ENCODE measurements at regions not wholly inside any gene's neighbourhood (a gene's known extent, or its start where the extent isn't known, plus 50 kb on each side); places are given as distances from the start of the nearest gene placed in this dataset.
"Not testable (repeated sequence)": the region's sequence is repeated elsewhere in the genome, so short reads cannot be mapped to it uniquely, and the experiment has no call there.

- peaks cover 31% of the 10 kb centered on the region for H3K4me1 Mint-ChIP-seq
- no peaks in the 10 kb centered on the region for H3K36me3 Mint-ChIP-seq (ENCODE audit: low read depth)
- H3K4me3 Mint-ChIP-seq = peak overlapping the region in 1 of 3 experiments; percentile 0
- H3K27ac Mint-ChIP-seq = peak overlapping the region; percentile 13 to 41 (median 34)
- TF ChIP-seq, protein P1, sequence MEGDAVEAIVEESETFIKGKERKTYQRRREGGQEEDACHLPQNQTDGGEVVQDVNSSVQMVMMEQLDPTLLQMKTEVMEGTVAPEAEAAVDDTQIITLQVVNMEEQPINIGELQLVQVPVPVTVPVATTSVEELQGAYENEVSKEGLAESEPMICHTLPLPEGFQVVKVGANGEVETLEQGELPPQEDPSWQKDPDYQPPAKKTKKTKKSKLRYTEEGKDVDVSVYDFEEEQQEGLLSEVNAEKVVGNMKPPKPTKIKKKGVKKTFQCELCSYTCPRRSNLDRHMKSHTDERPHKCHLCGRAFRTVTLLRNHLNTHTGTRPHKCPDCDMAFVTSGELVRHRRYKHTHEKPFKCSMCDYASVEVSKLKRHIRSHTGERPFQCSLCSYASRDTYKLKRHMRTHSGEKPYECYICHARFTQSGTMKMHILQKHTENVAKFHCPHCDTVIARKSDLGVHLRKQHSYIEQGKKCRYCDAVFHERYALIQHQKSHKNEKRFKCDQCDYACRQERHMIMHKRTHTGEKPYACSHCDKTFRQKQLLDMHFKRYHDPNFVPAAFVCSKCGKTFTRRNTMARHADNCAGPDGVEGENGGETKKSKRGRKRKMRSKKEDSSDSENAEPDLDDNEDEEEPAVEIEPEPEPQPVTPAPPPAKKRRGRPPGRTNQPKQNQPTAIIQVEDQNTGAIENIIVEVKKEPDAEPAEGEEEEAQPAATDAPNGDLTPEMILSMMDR (IDR thresholded peaks at IDR 0.05; ENCODE audit: unreplicated experiment in 3 of 3) = no peak
- no peaks in the 10 kb centered on the region for H3K27me3 Mint-ChIP-seq (ENCODE audit: low read depth)
- peaks cover 3% of the 10 kb centered on the region for H3K9me3 Mint-ChIP-seq
Observed at GRCh38 chr1:100657876-100658715, 61.4 kb upstream of the VCAM1 start.

- H3K9me3 Mint-ChIP-seq = peaks cover 2% of the 10 kb centered on the region
- TF ChIP-seq, protein P1 (IDR thresholded peaks at IDR 0.05; ENCODE audit: unreplicated experiment in 3 of 3) = no peak
- H3K4me1 Mint-ChIP-seq = peaks cover 31% of the 10 kb centered on the region
- peak overlapping the region in 1 of 3 experiments; percentile 13 for H3K4me3 Mint-ChIP-seq
- H3K27me3 Mint-ChIP-seq (ENCODE audit: low read depth) = no peaks in the 10 kb centered on the region
- H3K36me3 Mint-ChIP-seq (ENCODE audit: low read depth) = no peaks in the 10 kb centered on the region
- peak overlapping the region; percentile 13 to 41 (median 34) for H3K27ac Mint-ChIP-seq
Observed at GRCh38 chr1:100658716-100659026, 60.9 kb upstream of the VCAM1 start.

DNA sequence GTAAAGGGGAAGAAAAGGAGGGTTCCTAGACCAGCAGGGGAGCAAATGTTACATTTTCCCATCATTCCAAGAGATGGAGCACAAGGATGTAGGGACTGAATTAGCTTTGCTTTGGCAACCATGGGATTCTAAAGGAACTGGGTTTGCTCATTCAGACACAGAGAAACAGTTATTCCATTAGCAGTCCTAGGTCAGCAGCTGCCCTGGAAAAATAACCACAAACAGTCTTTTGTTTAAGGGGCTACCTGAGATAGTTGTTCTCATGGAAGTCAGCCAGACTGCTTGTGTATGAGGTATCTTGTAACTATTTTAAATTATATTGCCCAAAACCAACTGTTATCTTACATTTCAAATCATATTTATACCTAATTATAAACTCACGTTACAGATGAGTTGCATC is 58.4 kb upstream of the VCAM1 start:
- Mint-ChIP-seq H3K27me3 (ENCODE audit: low read depth) (no peaks in the 10 kb centered on the region), H3K27ac (no peak overlapping the region), H3K9me3 (peaks cover 8% of the 10 kb centered on the region), H3K4me3 (no peak overlapping the region), H3K36me3 (ENCODE audit: low read depth) (no peaks in the 10 kb centered on the region), H3K4me1 (peaks cover 31% of the 10 kb centered on the region)
- TF ChIP-seq, protein P1 (IDR thresholded peaks at IDR 0.05; ENCODE audit: unreplicated experiment in 3 of 3) = no peak

GRCh38 chr1:100668494-100668893 is 51.0 kb upstream of the VCAM1 start:
- H3K4me1 Mint-ChIP-seq; H3K36me3 Mint-ChIP-seq (ENCODE audit: low read depth); H3K4me3 Mint-ChIP-seq; H3K27ac Mint-ChIP-seq; H3K27me3 Mint-ChIP-seq (ENCODE audit: low read depth): not testable (repeated sequence)
- H3K9me3 Mint-ChIP-seq = peaks cover 18% of the 10 kb centered on the region

All from nephron (organoid).